Neural progenitor cell (in vitro differentiated cells): ENCODE measurements at regions not wholly inside any gene's neighbourhood (a gene's known extent, or its start where the extent isn't known, plus 50 kb on each side); places are given as distances from the start of the nearest gene placed in this dataset.

Experiments
- DNase-seq: peaks from one replicate; pipeline ENCODE4 v3.0.0-alpha.2; 2016; ENCODE audit warnings: low spot score
- H2AFZ ChIP-seq: fragments of 200-600 bp; sonication (generic); replicated peaks from 2 replicates; pipeline ENCODE4 v1.6.1; 2016; ENCODE audit warnings: antibody characterized with exemption
- H3F3A ChIP-seq: fragments of 200-600 bp; sonication (generic); 2 replicates; pipeline ENCODE4 v1.6.1; 2016; ENCODE audit warnings: antibody characterized with exemption, low read depth
- H3K27ac ChIP-seq: fragments of 200-600 bp; sonication (generic); 2 replicates; pipeline ENCODE4 v1.5.1; 2016; ENCODE audit warnings: mild to moderate bottlenecking
- H3K27me3 ChIP-seq: fragments of 200-600 bp; sonication (generic); 2 replicates; pipeline ENCODE4 v1.6.1; 2016; ENCODE audit warnings: mild to moderate bottlenecking, moderate library complexity
- H3K36me3 ChIP-seq: fragments of 200-600 bp; sonication (generic); 2 replicates; pipeline ENCODE4 v1.5.1; 2016
- H3K4me1 ChIP-seq: fragments of 200-600 bp; sonication (generic); 2 replicates; pipeline ENCODE4 v1.6.1; 2016; ENCODE audit warnings: mixed run types
- H3K4me2 ChIP-seq: fragments of 200-600 bp; sonication (generic); 2 replicates; pipeline ENCODE4 v1.6.1; 2016
- H3K4me3 ChIP-seq: fragments of 200-600 bp; sonication (generic); 2 replicates; pipeline ENCODE4 v1.5.1; 2016
- H3K79me2 ChIP-seq: fragments of 200-600 bp; sonication (generic); 2 replicates; pipeline ENCODE4 v1.6.1; 2016; ENCODE audit warnings: low read depth
- H3K9ac ChIP-seq: fragments of 200-600 bp; sonication (generic); 2 replicates; pipeline ENCODE4 v1.6.1; 2016
- H3K9me3 ChIP-seq: fragments of 200-600 bp; sonication (generic); 2 replicates; pipeline ENCODE4 v1.5.1; 2016; ENCODE audit warnings: low read depth
- H4K20me1 ChIP-seq: fragments of 200-600 bp; sonication (generic); 2 replicates; pipeline ENCODE4 v1.6.1; 2016; ENCODE audit warnings: low read depth
- H3K27ac Mint-ChIP-seq: 3 replicates; pipeline ENCODE4 v1.8.0; 2021; ENCODE audit warnings: mixed read lengths
- H3K27me3 Mint-ChIP-seq: 2 replicates; pipeline ENCODE4 v1.8.0; 2022; ENCODE audit warnings: low read depth, mild to moderate bottlenecking, inconsistent platforms, moderate library complexity, mixed read lengths; ENCODE audit not compliant: insufficient read depth
- H3K36me3 Mint-ChIP-seq: 3 replicates; pipeline ENCODE4 v1.8.0; 2021; ENCODE audit warnings: mixed read lengths
- H3K4me1 Mint-ChIP-seq: 3 replicates; pipeline ENCODE4 v1.8.0; 2021; ENCODE audit warnings: mixed read lengths
- H3K4me3 Mint-ChIP-seq: 3 replicates; pipeline ENCODE4 v1.8.0; 2021; ENCODE audit warnings: mild to moderate bottlenecking, moderate library complexity, mixed read lengths
- H3K9me3 Mint-ChIP-seq: 3 replicates; pipeline ENCODE4 v1.8.0; 2020; ENCODE audit warnings: mixed read lengths
- CTCF ChIP-seq: fragments of 200-600 bp; sonication (generic); IDR thresholded peaks from 2 replicates; pipeline ENCODE4 v1.5.1; 2017; ENCODE audit warnings: antibody characterized with exemption, mild to moderate bottlenecking
- EZH2 ChIP-seq: fragments of 200-600 bp; sonication (generic); IDR thresholded peaks from 2 replicates; pipeline ENCODE4 v1.6.1; 2017; ENCODE audit warnings: antibody characterized with exemption, mild to moderate bottlenecking, moderate library complexity
- EZH2phosphoT487 ChIP-seq: fragments of 200-600 bp; sonication (generic); IDR thresholded peaks from 2 replicates; pipeline ENCODE4 v1.6.1; 2017; ENCODE audit warnings: antibody characterized with exemption

GRCh38 chr6:82775361-82775760 is 290.3 kb downstream of the UBE3D start:
- Mint-ChIP-seq H3K9me3 (no peaks in the 10 kb centered on the region), H3K36me3 (no peaks in the 10 kb centered on the region), H3K4me3 (no peak overlapping the region), H3K4me1 (peaks cover 68% of the 10 kb centered on the region), H3K27ac (peak overlapping the region; percentile 97), H3K27me3 (no peaks in the 10 kb centered on the region)
- H3K4me3 ChIP-seq: no peak overlapping the region
- H3K9ac ChIP-seq: no peak overlapping the region
- no peaks in the 10 kb centered on the region for H3K36me3 ChIP-seq
- no peak overlapping the region for H2AFZ ChIP-seq
- H3K4me2 ChIP-seq: no peak overlapping the region
- no peaks in the 10 kb centered on the region for H4K20me1 ChIP-seq
- no peak for DNase-seq
- TF ChIP-seq EZH2phosphoT487 (no peak), CTCF (no peak), EZH2 (no peak)
- peak overlapping the region; percentile 76 for H3K27ac ChIP-seq
- no peaks in the 10 kb centered on the region for H3K79me2 ChIP-seq
- no peaks in the 10 kb centered on the region for H3K9me3 ChIP-seq
- no peaks in the 10 kb centered on the region for H3K27me3 ChIP-seq
- H3K4me1 ChIP-seq: peaks cover 79% of the 10 kb centered on the region
- H3F3A ChIP-seq: peaks cover 38% of the 10 kb centered on the region

- H3K27ac Mint-ChIP-seq: peak overlapping the region; percentile 97
- Histone ChIP-seq H3K27me3 (no peaks in the 10 kb centered on the region), H3F3A (peaks cover 45% of the 10 kb centered on the region), H3K4me2 (peak overlapping the region; percentile 6), H3K27ac (peak overlapping the region; percentile 92), H3K4me3 (no peak overlapping the region), H3K79me2 (no peaks in the 10 kb centered on the region), H3K9ac (no peak overlapping the region), H3K9me3 (no peaks in the 10 kb centered on the region), H4K20me1 (no peaks in the 10 kb centered on the region), H2AFZ (no peak overlapping the region), H3K4me1 (peaks cover 81% of the 10 kb centered on the region), H3K36me3 (no peaks in the 10 kb centered on the region)
- H3K9me3 Mint-ChIP-seq: no peaks in the 10 kb centered on the region
- TF ChIP-seq EZH2phosphoT487 (no peak), CTCF (no peak), EZH2 (no peak)
- H3K27me3 Mint-ChIP-seq: no peaks in the 10 kb centered on the region
- peaks cover 72% of the 10 kb centered on the region for H3K4me1 Mint-ChIP-seq
- no peak for DNase-seq
- no peak overlapping the region for H3K4me3 Mint-ChIP-seq
- H3K36me3 Mint-ChIP-seq: no peaks in the 10 kb centered on the region
Observed at GRCh38 chr6:82775981-82776380, 289.7 kb downstream of the UBE3D start.

GRCh38 chr6:82779041-82779440 is 286.6 kb downstream of the UBE3D start:
- Histone ChIP-seq H2AFZ (no peak overlapping the region), H3K9me3 (no peaks in the 10 kb centered on the region), H3F3A (peaks cover 42% of the 10 kb centered on the region), H3K79me2 (no peaks in the 10 kb centered on the region), H3K27ac (peak overlapping the region; percentile 92), H3K9ac (no peak overlapping the region), H3K27me3 (no peaks in the 10 kb centered on the region), H3K4me1 (peaks cover 72% of the 10 kb centered on the region), H4K20me1 (no peaks in the 10 kb centered on the region), H3K4me2 (peak overlapping the region; percentile 67), H3K36me3 (no peaks in the 10 kb centered on the region), H3K4me3 (peak overlapping the region; percentile 8)
- H3K4me3 Mint-ChIP-seq: peak overlapping the region; percentile 2
- H3K27me3 Mint-ChIP-seq: no peaks in the 10 kb centered on the region
- no peaks in the 10 kb centered on the region for H3K36me3 Mint-ChIP-seq
- peak; percentile 80 for DNase-seq
- H3K9me3 Mint-ChIP-seq: no peaks in the 10 kb centered on the region
- peak overlapping the region; percentile 97 for H3K27ac Mint-ChIP-seq
- peaks cover 79% of the 10 kb centered on the region for H3K4me1 Mint-ChIP-seq
- TF ChIP-seq EZH2phosphoT487 (peak; percentile 96), CTCF (no peak), EZH2 (no peak)
